GM23248 (cell line): ENCODE measurements at regions not wholly inside any gene's neighbourhood (a gene's known extent, or its start where the extent isn't known, plus 50 kb on each side); places are given as distances from the start of the nearest gene placed in this dataset.

Experiments
- EZH2 ChIP-seq: fragments of 200-600 bp; sonication (generic); IDR thresholded peaks from 2 replicates; pipeline ENCODE4 v1.6.1; 2018; ENCODE audit warnings: antibody characterized with exemption, mild to moderate bottlenecking; ENCODE audit not compliant: insufficient read depth, poor library complexity, severe bottlenecking
- EZH2phosphoT487 ChIP-seq: fragments of 200-600 bp; sonication (generic); IDR thresholded peaks from 2 replicates; pipeline ENCODE4 v1.6.1; 2018; ENCODE audit warnings: antibody characterized with exemption, moderate library complexity, mild to moderate bottlenecking, low read depth; ENCODE audit not compliant: insufficient read depth

- no peak for TF ChIP-seq EZH2
- no peak for TF ChIP-seq EZH2phosphoT487
These were observed 240.2 kb downstream of the UACA start for GRCh38 chr15:70523192-70523591.
